ENCODE measurements at regions not wholly inside any gene's neighbourhood (a gene's known extent, or its start where the extent isn't known, plus 50 kb on each side); places are given as distances from the start of the nearest gene placed in this dataset.

DNA sequence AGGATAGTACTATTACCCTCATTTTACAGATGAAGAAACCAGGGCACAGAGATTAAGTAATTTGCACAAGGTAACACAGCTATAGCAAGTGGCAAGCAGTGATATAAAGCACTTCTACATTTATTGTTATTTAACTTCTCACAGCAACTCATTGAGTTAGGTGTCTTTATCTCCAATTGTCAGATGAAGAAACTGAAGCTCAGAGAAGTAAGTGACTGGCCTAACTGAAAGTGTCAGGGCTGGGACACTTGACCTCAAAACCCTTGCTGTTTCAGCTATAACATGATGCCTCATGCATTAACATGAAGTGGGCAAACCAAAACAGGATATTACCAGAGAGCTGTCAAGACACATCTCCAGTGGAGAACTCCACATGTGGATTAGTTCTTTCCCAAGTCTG, 65.8 kb upstream of the LEKR1 start:
- Histone ChIP-seq H3K4me1 (ENCODE audit: low read depth, poor library complexity, severe bottlenecking) (peaks cover 54% of the 10 kb centered on the region), H4K20me1 (ENCODE audit: insufficient read depth) (no peaks in the 10 kb centered on the region), H3K79me2 (ENCODE audit: insufficient read depth, low read depth) (no peaks in the 10 kb centered on the region), H3K4me3 (IDR thresholded peaks at IDR 0.05; ENCODE audit: insufficient read depth, low read depth, low read length) (peak overlapping the region; percentile 49), H3K27me3 (ENCODE audit: insufficient read depth, low read depth) (no peaks in the 10 kb centered on the region), H3K27ac (peak overlapping the region; percentile 46), H2AFZ (ENCODE audit: low read depth) (peak overlapping the region; percentile 3; the same call in 1 of the 2 replicates), H3K9ac (peak overlapping the region; percentile 4; the same call in 1 of the 2 replicates), H3K4me2 (peak overlapping the region; percentile 49), H3K36me3 (ENCODE audit: insufficient read depth) (no peaks in the 10 kb centered on the region)
- TF ChIP-seq, protein P1, sequence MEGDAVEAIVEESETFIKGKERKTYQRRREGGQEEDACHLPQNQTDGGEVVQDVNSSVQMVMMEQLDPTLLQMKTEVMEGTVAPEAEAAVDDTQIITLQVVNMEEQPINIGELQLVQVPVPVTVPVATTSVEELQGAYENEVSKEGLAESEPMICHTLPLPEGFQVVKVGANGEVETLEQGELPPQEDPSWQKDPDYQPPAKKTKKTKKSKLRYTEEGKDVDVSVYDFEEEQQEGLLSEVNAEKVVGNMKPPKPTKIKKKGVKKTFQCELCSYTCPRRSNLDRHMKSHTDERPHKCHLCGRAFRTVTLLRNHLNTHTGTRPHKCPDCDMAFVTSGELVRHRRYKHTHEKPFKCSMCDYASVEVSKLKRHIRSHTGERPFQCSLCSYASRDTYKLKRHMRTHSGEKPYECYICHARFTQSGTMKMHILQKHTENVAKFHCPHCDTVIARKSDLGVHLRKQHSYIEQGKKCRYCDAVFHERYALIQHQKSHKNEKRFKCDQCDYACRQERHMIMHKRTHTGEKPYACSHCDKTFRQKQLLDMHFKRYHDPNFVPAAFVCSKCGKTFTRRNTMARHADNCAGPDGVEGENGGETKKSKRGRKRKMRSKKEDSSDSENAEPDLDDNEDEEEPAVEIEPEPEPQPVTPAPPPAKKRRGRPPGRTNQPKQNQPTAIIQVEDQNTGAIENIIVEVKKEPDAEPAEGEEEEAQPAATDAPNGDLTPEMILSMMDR (conservative IDR thresholded peaks at IDR 0.05; ENCODE audit: low read depth, low read length), result no peak

DNA sequence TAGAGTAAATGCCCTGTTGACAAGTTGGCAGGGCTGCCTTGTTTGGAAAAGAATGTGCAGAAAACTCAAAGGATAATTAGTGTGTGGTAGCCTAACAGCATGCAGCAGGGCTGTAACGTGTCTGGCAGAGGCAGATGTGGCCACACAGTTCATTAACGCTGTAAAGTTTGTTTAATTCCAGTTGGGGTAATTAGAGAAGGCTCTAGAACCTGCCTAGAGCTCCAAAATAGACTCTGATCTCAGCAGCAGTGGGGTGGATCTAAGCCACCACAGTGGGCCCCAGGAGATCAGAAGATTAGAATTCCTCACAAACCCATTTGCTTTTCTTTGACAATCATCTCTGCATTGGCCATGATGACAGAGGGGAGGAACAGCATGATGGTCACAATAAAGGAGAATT, 65.1 kb upstream of the LEKR1 start:
- H3K9ac ChIP-seq, result peak overlapping the region; percentile 4; the same call in 1 of the 2 replicates
- TF ChIP-seq, protein P1 (conservative IDR thresholded peaks at IDR 0.05; ENCODE audit: low read depth, low read length), result no peak
- H3K36me3 ChIP-seq (ENCODE audit: insufficient read depth), result no peaks in the 10 kb centered on the region
- no peaks in the 10 kb centered on the region for H3K27me3 ChIP-seq (ENCODE audit: insufficient read depth, low read depth)
- H3K27ac ChIP-seq, result peak overlapping the region; percentile 46
- peaks cover 54% of the 10 kb centered on the region for H3K4me1 ChIP-seq (ENCODE audit: low read depth, poor library complexity, severe bottlenecking)
- H2AFZ ChIP-seq (ENCODE audit: low read depth), result peak overlapping the region; percentile 42; the same call in 1 of the 2 replicates
- H3K79me2 ChIP-seq (ENCODE audit: insufficient read depth, low read depth), result no peaks in the 10 kb centered on the region
- H4K20me1 ChIP-seq (ENCODE audit: insufficient read depth), result no peaks in the 10 kb centered on the region
- peak overlapping the region; percentile 49 for H3K4me2 ChIP-seq
- no peak overlapping the region for H3K4me3 ChIP-seq (IDR thresholded peaks at IDR 0.05; ENCODE audit: insufficient read depth, low read depth, low read length)

DNA sequence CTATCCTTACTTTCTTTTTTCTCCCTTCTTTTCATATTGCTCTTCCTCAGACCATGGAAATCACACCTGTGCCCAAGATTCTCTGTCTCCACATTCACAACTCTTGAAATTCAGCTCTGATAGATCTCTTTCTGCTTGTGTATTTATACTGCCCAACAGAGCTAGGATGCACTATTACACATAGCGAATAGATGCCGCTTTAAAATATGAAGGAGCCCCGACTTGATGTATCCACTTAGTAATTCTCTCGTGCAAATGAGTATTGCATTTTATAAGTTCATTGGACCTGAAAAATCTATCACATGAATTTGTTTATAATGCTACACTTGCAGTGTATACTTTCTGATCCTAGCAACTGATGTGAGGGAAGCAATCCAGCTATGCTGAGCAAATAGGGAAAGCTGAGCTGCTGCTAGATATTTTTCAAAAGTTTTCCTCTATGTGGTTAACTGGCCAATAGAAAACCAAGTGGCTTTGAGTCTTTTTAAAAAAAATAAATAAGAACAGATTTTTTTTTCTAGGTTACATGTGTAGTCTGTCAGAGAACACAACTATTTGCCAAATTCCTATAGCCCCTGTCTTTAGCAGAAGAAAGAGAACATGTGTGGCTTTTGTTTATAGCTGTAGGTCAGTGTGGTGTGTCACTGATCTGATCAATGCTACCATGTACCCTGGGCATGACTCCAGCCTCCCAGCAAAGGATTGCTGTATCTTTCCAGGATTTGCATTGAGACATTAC, 64.3 kb upstream of the LEKR1 start:
- Histone ChIP-seq H4K20me1 (ENCODE audit: insufficient read depth) (no peaks in the 10 kb centered on the region), H3K4me3 (IDR thresholded peaks at IDR 0.05; ENCODE audit: insufficient read depth, low read depth, low read length) (no peak overlapping the region), H3K79me2 (ENCODE audit: insufficient read depth, low read depth) (no peaks in the 10 kb centered on the region), H3K4me2 (peak overlapping the region; percentile 49), H3K27me3 (ENCODE audit: insufficient read depth, low read depth) (no peaks in the 10 kb centered on the region), H3K36me3 (ENCODE audit: insufficient read depth) (no peaks in the 10 kb centered on the region), H3K9ac (0 out of 2 replicates have a peak overlapping the region, but pooled peaks have one; percentile 4), H3K4me1 (ENCODE audit: low read depth, poor library complexity, severe bottlenecking) (peaks cover 54% of the 10 kb centered on the region), H2AFZ (ENCODE audit: low read depth) (no peak overlapping the region), H3K27ac (peak overlapping the region; percentile 46)
- TF ChIP-seq, protein P1 (conservative IDR thresholded peaks at IDR 0.05; ENCODE audit: low read depth, low read length), result no peak

DNA sequence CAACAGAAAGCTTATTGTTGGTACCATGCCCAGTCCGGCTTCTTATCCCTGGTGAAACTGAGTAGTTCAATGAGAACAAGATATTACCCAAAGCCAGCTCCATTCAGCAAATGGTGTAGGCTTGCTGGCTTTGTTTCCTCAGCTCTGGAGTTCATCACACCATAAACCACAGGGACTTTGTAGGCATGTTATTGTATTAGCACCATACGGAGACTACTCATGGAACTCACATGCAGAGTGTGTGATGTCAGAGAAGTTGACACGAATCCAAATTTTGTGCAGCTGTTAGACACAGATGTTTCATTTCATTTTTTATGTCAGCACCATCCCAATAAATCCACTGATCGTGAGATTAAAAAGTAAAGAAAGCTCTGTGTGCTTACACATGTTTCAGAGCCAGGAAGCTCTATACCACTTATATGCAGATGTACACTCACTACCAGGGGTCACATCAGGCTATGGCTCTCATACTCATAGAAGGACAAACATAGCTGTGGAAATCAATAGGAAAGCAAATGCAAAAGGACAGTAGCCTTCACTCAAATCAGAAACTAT, 63.4 kb upstream of the LEKR1 start:
- Histone ChIP-seq H3K4me2 (no peak overlapping the region), H4K20me1 (ENCODE audit: insufficient read depth) (no peaks in the 10 kb centered on the region), H3K36me3 (ENCODE audit: insufficient read depth) (no peaks in the 10 kb centered on the region), H3K4me1 (ENCODE audit: low read depth, poor library complexity, severe bottlenecking) (peaks cover 54% of the 10 kb centered on the region), H3K27ac (no peak overlapping the region), H3K79me2 (ENCODE audit: insufficient read depth, low read depth) (no peaks in the 10 kb centered on the region), H2AFZ (ENCODE audit: low read depth) (no peak overlapping the region), H3K9ac (no peak overlapping the region), H3K4me3 (IDR thresholded peaks at IDR 0.05; ENCODE audit: insufficient read depth, low read depth, low read length) (no peak overlapping the region), H3K27me3 (ENCODE audit: insufficient read depth, low read depth) (no peaks in the 10 kb centered on the region)
- TF ChIP-seq, protein P1 (conservative IDR thresholded peaks at IDR 0.05; ENCODE audit: low read depth, low read length), result no peak
